Mucosa of gallbladder (tissue), 1 donor: ENCODE measurements at regions not wholly inside any gene's neighbourhood (a gene's known extent, or its start where the extent isn't known, plus 50 kb on each side); places are given as distances from the start of the nearest gene placed in this dataset.

Source experiments
- DNase-seq: peaks from one replicate; pipeline ENCODE4 v3.0.0-alpha.2; 2020; ENCODE audit warnings: low spot score
- donor health status: DM: no; HTN: no; CAD: no.

- DNase-seq, result no peak
Observed at GRCh38 chr3:187931101-187931500, 185.8 kb upstream of the BCL6 start.

- no peak for DNase-seq
Observed at GRCh38 chr3:187931770-187932278, 186.6 kb upstream of the BCL6 start.

DNA sequence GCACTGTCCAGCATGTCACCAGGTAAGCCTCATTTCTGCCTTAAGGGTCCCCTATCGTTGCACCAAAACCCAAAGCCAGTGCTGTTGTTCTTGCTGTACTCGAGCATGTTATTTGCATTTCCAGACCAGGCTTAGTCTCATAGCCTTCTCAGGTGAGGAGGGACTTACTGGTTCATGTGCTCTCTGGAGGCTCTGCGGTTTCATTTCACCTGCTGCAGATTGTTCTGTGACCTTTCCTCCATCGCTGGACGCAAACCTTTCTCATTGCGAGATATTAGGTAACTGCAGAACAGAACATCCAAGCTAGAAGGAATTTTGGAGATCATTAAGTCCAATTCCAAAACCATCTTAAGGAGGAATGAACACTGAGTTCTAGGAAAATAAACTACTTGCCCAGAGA is 187.3 kb upstream of the BCL6 start:
- DNase-seq, result no peak

DNA sequence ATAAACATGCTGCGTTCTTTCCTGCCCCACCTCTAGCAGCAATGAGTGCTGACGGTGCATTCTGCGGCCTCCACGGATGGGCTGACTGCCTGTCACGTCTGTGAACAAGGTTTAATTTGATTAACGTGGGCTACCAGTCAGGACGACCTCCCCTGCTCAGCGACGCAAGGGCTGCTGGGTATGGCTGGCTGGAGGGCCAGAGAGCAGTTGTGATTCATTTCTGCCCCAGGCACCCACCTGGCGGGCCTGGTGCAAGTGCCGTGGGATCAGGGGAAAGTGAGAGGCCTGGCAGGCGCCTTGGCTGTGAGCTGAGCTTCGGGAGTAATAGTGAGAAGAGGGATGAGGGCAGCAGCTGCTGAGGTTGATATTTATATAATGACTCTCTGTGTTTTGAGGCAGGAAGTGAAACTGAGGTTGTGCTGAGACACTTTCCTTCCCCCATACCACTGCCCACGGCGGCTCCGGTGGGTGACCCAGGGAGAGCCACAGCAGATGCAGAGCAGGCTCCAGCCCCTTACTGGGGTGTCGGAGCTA is 190.4 kb upstream of the BCL6 start:
- DNase-seq, result no peak

- no peak for DNase-seq
Observed at GRCh38 chr3:187936676-187937075, 191.4 kb upstream of the BCL6 start.

GRCh38 chr3:187939891-187940290 is 194.6 kb upstream of the BCL6 start:
- DNase-seq, result no peak

DNA sequence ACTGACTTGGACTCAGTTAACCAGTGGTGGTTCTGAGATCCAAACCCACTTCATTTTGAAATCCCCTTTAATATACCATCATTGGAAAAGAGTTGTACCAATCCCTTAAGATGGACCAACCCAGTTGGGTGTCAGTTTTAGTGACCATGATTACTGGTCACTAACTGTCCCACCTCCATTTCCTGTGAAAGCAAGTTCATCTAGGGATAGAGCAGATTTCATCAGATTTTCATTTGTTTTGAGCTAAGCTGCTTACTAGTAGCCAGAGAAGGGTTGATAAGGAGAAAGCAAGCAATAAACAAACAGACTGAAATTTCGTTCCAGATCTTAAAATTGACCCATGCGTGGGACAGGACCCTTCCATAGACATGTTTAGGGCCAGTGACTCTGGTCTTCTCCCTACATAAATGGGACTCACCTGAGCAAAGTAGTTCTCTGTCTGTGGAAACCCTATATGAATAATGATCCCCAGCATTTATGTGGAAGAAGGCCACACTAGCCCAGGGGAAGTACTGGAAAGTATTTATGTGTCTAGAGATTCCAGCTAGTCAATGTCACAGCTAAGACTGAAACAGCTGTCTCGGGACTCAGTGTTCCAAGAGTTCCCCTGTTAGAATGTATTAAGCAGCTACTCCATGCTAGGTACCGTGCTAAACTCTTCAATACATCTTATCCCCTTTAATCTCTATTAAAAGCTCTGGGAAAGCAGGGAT is 196.0 kb upstream of the BCL6 start:
- no peak for DNase-seq

DNA sequence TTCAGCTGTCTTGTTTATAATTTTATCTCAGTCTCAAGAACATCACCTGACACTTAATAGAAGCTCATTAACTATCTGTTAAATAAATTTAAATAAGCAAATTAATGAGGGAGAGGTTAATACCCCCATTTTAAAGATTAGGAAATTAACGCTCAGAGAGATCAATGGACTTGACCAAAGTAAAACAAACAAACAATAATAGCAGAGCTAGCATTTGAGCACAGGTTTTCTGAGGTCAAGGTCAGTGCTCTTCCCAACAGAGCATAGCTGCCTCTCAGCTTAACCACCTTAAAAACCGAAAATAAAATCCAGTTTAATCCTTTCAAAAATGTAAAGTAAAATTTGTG is 196.6 kb upstream of the BCL6 start:
- DNase-seq, result no peak

DNA sequence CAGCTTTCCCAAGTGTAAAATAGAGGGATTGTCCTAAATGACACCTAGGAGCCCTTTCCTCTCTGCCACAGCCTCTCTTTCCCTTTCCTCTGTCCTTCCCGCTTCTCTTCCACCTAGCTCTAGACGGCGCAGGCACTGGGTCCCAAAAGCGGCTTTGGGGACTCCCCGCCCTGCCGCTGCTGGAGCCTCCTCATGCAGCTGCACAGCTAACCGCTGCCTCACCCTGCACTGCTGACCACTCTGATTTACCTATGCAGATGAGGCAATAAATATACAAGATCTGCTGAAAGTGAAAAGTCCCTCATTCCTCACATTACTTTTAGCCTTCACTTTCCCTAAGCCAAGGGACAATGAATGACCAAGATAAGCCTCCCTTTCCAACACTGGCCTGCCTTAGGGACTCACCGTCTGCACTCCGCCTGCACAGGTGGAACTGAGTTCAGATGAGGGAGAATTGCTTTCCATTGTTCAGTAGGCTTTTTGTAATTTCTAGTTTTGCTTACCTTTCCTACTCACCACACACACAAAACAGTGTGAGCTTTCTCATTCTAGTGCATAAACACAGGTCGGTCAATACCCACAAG is 197.5 kb upstream of the BCL6 start:
- no peak for DNase-seq

DNA sequence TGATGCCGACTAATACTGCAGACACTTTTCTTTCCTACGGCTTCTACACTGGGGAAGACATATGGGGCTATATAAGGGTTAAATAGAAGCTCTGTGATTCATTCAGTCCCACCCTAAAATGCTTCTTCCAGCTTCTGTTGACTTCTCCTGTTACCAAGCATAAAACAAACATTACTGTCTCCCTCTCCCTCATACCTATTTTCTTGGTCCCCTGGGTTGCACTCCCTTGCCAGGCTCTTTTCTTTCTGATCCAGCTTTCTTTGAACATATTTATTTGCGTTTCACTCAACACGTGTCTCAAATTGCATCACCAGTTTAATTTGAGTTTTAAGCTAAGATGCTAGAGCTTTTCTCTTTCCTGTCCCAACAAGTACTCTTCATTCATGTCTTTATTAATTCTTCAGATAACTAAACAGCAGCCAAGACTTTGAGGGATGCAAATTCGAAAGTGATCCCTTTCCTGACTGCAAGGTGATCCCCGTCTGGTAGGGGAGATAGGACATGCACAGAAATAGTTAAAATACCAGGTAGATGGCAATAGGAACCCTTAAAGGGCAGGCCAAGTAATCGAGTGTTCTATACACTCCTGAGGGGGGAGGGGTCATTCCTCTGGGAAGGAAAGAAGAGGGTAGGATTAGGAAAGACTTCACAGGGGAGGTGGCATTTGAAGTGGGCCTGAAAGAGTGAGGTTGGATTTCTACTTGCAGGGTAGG is 198.6 kb upstream of the BCL6 start:
- DNase-seq, result no peak

- DNase-seq, result no peak
Observed at GRCh38 chr3:187944390-187945179, 199.3 kb upstream of the BCL6 start.

- no peak for DNase-seq
Observed at GRCh38 chr3:187945374-187945773, 200.1 kb upstream of the BCL6 start.

DNA sequence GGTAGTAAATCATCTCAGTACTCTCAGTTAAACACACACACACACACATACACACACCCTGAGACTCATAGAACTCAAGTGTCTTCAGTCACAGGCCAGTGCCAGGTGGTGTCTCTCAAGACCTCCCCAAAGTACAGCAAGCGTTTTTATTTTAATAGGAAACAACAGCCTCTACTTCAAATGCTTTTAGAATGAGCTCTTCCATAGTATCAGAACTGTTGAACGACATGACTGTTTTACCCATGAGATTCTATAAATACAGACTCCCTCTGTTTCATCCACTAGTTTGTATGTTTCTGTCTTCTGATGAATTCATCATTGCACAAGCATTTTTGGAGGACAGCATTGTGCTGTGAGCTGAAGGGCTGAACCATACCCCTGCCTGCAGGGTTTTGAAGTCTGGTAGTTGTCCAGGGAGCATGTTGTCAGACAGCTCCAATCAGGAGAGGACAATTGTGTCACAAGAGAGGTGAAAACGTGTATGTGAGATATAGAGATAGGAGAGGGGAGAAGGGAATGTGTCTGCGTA is 201.0 kb upstream of the BCL6 start:
- DNase-seq, result no peak

DNA sequence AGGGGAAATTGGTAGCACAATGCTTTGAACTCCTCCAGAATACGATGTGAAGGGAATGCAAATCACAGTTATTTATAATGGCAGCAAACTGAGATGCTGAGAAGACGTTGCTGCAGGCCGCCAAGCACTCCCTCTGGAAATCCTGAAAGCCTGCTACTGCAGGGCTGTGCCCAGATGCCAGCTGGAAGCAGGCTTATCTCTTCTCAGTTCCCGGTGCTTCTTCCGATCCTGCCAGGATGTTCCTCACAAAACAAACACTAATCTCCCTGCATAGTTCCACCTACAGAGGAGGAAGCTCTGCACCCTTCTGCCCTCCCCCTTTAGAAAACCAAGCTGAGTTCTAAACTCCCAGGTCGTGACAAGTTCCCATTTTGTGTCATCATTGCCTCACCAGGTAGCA is 201.7 kb upstream of the BCL6 start:
- DNase-seq, result no peak

DNA sequence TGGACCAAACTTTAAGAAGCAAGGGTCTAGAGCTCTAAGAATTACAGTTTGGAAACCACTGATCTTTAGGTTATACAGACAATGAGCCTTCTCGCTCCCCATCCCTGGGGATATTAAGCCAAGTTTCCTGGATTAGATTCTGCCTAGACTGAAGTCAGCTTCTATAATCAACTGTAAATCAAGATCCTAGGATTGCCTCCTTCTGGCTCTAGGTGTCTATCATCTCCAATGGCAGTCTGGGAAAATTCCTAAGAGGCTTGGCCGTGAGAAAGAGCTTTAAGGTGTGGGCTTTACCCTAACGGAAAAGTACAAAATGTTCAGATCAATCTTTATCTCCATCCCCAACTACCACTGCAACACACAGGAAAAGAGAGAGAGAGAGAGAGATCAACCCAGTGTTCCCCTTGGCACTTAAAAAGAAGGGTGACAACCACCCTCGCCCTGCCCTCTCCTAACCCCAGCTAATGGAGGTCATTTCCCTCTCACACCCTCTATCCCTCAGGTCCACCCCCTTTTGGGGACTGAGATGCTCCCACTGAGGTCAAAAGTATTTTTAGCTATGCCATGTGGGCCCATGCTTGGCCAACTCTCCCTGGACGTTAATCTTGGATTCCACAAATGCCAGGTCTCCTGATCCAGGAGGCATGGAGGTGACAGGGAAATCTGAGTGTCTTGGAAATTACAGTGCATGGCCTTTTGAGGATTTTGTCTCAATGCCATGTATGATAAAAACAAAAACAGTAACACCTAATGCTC is 202.8 kb upstream of the BCL6 start:
- no peak for DNase-seq

GRCh38 chr3:187949093-187949820 is 204.0 kb upstream of the BCL6 start:
- DNase-seq, result no peak

DNA sequence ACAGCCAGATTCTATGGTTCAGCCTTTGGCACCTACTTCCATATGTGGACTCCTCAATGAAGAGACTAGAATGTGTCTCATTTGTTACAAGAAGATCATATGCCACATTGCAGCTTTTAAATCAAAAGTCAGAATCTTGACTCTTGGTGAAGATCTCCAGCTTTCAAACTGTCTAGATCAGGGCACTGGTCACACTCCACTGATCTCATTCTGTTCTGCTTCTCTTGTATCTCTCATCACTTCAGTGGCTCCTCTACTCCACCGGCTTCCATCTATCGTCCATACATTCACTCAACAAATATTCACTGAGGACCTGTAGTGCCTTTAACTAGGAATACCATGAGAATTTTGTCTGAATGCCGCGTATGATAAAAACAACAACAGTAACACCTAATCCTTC is 203.3 kb upstream of the LPP start:
- DNase-seq, result no peak

DNA sequence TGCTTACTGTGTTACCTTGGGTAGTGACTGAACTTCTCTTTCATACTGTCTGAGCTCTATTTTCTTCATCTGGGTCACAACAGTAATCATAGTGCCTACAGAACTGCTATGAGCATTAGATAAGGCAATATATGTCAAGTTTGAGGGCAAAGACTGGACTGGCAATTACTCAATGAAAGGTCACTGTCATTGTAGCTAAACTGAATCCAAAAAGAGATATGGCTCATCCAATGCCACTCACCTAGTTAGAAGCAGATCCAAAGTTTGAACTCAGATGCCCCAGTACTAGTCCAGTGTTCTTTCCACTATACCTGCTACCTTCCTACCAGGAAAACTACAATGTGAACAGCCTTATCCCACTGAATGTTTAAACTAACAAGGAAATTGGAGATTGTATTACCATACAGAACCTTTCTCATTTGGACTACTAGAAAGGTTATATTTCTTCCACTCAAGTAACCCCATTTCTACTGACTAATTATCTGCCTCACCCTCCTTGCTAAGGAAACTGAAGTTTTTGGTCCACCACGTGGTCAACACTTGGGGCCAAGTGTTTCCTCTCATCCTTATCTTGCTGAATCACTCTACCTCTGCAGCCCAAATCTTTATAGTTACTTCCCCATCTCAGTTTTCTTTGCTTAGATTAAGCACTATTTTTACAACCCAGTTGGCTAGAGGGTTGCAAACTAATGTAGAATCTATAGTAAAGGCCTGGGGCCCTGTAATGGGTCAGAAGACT is 202.3 kb upstream of the LPP start:
- no peak for DNase-seq

DNA sequence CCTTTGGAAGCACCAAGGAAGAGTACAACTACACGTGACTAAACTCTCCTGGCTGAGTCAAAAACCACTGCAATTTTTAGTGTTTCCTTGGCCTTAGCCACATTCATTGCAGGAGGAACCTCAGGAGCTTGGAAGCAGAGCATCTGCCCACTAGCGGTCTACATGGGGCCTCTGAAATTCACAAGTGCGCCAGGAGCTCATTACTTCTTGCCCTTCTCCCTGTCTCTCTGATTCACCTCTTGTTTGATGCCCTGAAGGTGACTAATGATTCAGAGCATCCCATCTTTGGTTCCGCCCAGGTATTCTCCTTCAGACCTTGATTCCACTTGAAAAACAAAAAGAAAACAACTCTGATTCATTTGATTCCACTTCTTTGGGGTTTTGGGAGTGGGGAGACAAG is 201.1 kb upstream of the LPP start:
- no peak for DNase-seq

GRCh38 chr3:187954516-187954872 is 199.5 kb upstream of the LPP start:
- DNase-seq, result no peak
